NB4 (cell line): ENCODE measurements at regions not wholly inside any gene's neighbourhood (a gene's known extent, or its start where the extent isn't known, plus 50 kb on each side); places are given as distances from the start of the nearest gene placed in this dataset.

ENCODE experiments used
- DNase-seq: peaks from one replicate; pipeline ENCODE4 v3.0.0; 2010; ENCODE audit warnings: low read depth
- H3K4me3 ChIP-seq: one replicate; pipeline ENCODE4 v1.5.1; 2011; ENCODE audit warnings: mild to moderate bottlenecking, low read depth, low read length, moderate library complexity
- CTCF ChIP-seq: IDR thresholded peaks from one replicate; pipeline ENCODE4 v1.5.1; 2012; ENCODE audit warnings: low read depth, low read length
- MYC ChIP-seq: IDR thresholded peaks from 2 replicates; pipeline ENCODE4 v1.6.1; 2011; ENCODE audit warnings: low read depth, low read length
- POLR2A ChIP-seq: IDR thresholded peaks from 2 replicates; pipeline ENCODE4 v1.6.1; 2011; ENCODE audit warnings: mild to moderate bottlenecking; ENCODE audit not compliant: insufficient read length; ENCODE audit errors: extremely low read depth
- TF ChIP-seq, protein P1 (sequence below): IDR thresholded peaks from 2 replicates; pipeline ENCODE4 v1.6.1; 2011; ENCODE audit warnings: low read depth, low read length

GRCh38 chr1:188872376-188872775 is 1605.3 kb downstream of the BRINP3 start:
- no peak overlapping the region for H3K4me3 ChIP-seq

GRCh38 chr1:188877668-188878067 is 1600.0 kb downstream of the BRINP3 start:
- TF ChIP-seq, protein P1, sequence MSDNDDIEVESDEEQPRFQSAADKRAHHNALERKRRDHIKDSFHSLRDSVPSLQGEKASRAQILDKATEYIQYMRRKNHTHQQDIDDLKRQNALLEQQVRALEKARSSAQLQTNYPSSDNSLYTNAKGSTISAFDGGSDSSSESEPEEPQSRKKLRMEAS, result no peak
- no peak for TF ChIP-seq CTCF
- TF ChIP-seq POLR2A, result no peak
- TF ChIP-seq MYC, result no peak
- no peak for DNase-seq
- no peak overlapping the region for H3K4me3 ChIP-seq

More at GRCh38 chr1:188872376-188872775, 1605.3 kb downstream of the BRINP3 start:
- DNase-seq, result no peak
- TF ChIP-seq MYC (no peak), POLR2A (no peak), CTCF (no peak)
- TF ChIP-seq, protein P1, result no peak

DNA sequence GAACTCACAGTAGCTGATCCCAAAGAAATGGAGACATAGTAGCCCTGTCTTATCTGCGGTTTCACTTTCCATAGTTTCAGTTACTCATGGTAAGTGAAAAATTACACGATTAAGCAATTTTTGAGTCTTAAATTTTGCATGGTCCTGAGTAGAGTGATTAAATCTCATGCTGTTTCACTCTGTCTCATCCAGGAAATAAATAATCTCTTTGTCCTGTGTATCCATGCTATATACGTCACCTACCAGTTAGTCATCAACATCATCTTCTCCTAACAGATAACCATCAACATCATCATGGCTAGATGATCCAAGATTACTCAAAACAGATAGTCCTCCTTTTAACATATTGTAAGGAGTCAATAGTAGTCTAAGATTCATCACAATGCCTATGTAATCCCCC is 1589.3 kb downstream of the BRINP3 start:
- TF ChIP-seq MYC (no peak), POLR2A (no peak), CTCF (no peak)
- TF ChIP-seq, protein P1, result no peak
- H3K4me3 ChIP-seq, result no peak overlapping the region
- no peak for DNase-seq

DNA sequence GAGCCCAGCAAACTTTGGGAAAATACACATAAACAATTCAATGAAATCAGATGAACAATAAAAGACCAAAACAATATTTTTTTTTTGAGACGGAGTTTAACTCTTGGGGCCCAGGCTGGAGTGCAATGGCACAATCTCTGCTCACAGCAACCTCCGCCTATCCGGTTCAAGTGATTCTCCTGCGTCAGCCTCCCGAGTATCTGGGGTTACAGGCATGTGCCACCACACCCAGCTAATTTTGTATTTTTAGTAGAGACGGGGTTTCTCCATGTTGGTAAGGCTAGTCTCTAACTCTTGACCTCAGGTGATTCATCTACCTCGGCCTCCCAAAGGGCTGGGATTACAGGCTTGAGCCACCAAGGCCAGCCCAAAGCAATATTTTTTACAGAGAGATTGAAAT is 1588.5 kb downstream of the BRINP3 start:
- DNase-seq, result no peak
- TF ChIP-seq, protein P1, result no peak
- TF ChIP-seq CTCF, result no peak
- TF ChIP-seq POLR2A, result no peak
- TF ChIP-seq MYC, result no peak
- no peak overlapping the region for H3K4me3 ChIP-seq

- no peak for DNase-seq
- no peak for TF ChIP-seq CTCF
- TF ChIP-seq POLR2A, result no peak
- TF ChIP-seq, protein P1, result no peak
- H3K4me3 ChIP-seq, result no peak overlapping the region
Measured at GRCh38 chr1:188891958-188892357, 1585.7 kb downstream of the BRINP3 start.

DNA sequence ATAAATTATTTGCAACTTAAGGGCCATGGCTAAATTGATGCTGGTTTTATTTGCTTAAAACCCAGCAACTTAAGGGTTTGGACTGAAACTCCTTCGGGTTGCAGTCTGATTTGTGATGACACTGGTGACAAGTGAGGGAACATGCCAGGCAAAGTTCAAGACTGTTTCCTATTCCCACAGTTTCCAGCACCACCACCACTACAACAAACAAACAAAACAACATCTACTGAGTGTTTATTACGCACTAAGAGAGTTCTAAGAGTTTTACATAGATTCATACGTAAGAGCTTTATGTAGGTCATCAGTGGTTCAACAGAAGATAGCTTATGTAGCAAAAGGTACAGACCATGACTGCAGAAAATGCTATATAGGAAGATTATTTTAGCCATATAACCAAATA is 1582.1 kb downstream of the BRINP3 start:
- DNase-seq, result no peak
- no peak overlapping the region for H3K4me3 ChIP-seq
- TF ChIP-seq POLR2A (no peak), CTCF (no peak)
